ENCODE measurements at regions not wholly inside any gene's neighbourhood (a gene's known extent, or its start where the extent isn't known, plus 50 kb on each side); places are given as distances from the start of the nearest gene placed in this dataset.

GRCh38 chr14:87076146-87076545 lies 916.8 kb downstream of the GALC start (continued):
- TF ChIP-seq ZNF687 (IDR thresholded peaks at IDR 0.05) (no peak), ASH2L (IDR thresholded peaks at IDR 0.05; ENCODE audit: borderline replicate concordance, low read depth) (no peak), TAF1 (IDR thresholded peaks at IDR 0.05; ENCODE audit: borderline replicate concordance, low read depth, low read length) (no peak), CEBPZ (IDR thresholded peaks at IDR 0.05; ENCODE audit: low read depth, low read length) (no peak), DPF2 (IDR thresholded peaks at IDR 0.05) (no peak)
